Thyroid gland (tissue), 4 donors: ENCODE measurements at regions not wholly inside any gene's neighbourhood (a gene's known extent, or its start where the extent isn't known, plus 50 kb on each side); places are given as distances from the start of the nearest gene placed in this dataset.

ENCODE experiments used
- DNase-seq, 2 donors: peaks; one replicate each; pipeline ENCODE4 v3.0.0-alpha.2; 2019
- H3K27ac ChIP-seq, 3 donors: fragments of 200-600 bp; sonication (generic); 1 replicate in 2 of 3; 2 replicates in 1 of 3; pipeline ENCODE4 v1.5.1; 2016 to 2019; ENCODE audit warnings: mild to moderate bottlenecking in 1 of 3, moderate library complexity in 1 of 3
- H3K27me3 ChIP-seq: fragments of 200-600 bp; sonication (generic); one replicate; pipeline ENCODE4 v1.5.1; 2019
- H3K36me3 ChIP-seq, 2 donors: fragments of 200-600 bp; sonication (generic); one replicate each; pipeline ENCODE4 v1.5.1; 2016 to 2019
- H3K4me1 ChIP-seq, 2 donors: fragments of 200-600 bp; sonication (generic); one replicate each; pipeline ENCODE4 v1.5.1; 2017 to 2019
- H3K4me3 ChIP-seq, 3 donors: fragments of 200-600 bp; sonication (generic); replicated peaks in 1 of 3; 1 replicate in 2 of 3; 2 replicates in 1 of 3; pipeline ENCODE4 v1.5.1; 2016; ENCODE audit warnings: mild to moderate bottlenecking in 1 of 3
- H3K9me3 ChIP-seq: fragments of 200-600 bp; sonication (generic); one replicate; pipeline ENCODE4 v1.5.1; 2017
- CTCF ChIP-seq, 6 experiments: fragments of 200-600 bp in 3 of 6; fragments of 450-650 bp in 3 of 6; sonication (generic) in 3 of 6; IDR thresholded peaks; one replicate each; pipeline ENCODE4 v1.5.1; 2016 to 2019; ENCODE audit warnings: antibody characterized with exemption in 6 of 6, mild to moderate bottlenecking in 2 of 6, inconsistent platforms in 1 of 6, moderate library complexity in 1 of 6
- POLR2A ChIP-seq, 2 donors: fragments of 450-650 bp; IDR thresholded peaks; one replicate each; pipeline ENCODE4 v1.6.1; 2017; ENCODE audit warnings: antibody characterized with exemption in 2 of 2, mild to moderate bottlenecking in 2 of 2, moderate library complexity in 1 of 2
- WGBS, 2 donors: methylation state at CpG; one replicate each; pipeline ENCODE4 v1.1.5; 2017; 5-methylcytosine and 5-hydroxymethylcytosine counted together
- intact Hi-C: fragments of 100-400 bp; cut with DNase I; formaldehyde crosslinking; loops from one replicate; pipeline ENCODE4 v1.15.1; 2023

- Histone ChIP-seq H3K9me3 (no peaks in the 10 kb centered on the region), H3K4me3 (no peak overlapping the region), H3K27me3 (no peaks in the 10 kb centered on the region), H3K36me3 (no peaks in the 10 kb centered on the region), H3K27ac (no peak overlapping the region), H3K4me1 (peaks cover 0 to 5% of the 10 kb centered on the region in 2 donors)
- intact Hi-C loops: no loop called here
- TF ChIP-seq CTCF (IDR thresholded peaks at IDR 0.05) (no peak), POLR2A (IDR thresholded peaks at IDR 0.05) (no peak)
- no peak for DNase-seq
Measured at GRCh38 chr6:74273541-74273940, 577.5 kb downstream of the CD109 start.

- Histone ChIP-seq H3K36me3 (no peaks in the 10 kb centered on the region), H3K27me3 (no peaks in the 10 kb centered on the region), H3K9me3 (no peaks in the 10 kb centered on the region), H3K4me3 (no peak overlapping the region), H3K27ac (no peak overlapping the region), H3K4me1 (peaks cover 0 to 5% of the 10 kb centered on the region in 2 donors)
- intact Hi-C loops: no loop called here
- WGBS, 2 donors: 62 to 90% methylated on average over 3 of the region's 3 CpGs
- no peak for DNase-seq
- TF ChIP-seq CTCF (IDR thresholded peaks at IDR 0.05): no peak
- no peak for TF ChIP-seq POLR2A (IDR thresholded peaks at IDR 0.05)
Measured at GRCh38 chr6:74269600-74269858, 573.5 kb downstream of the CD109 start.

- intact Hi-C loops: no loop called here
- H3K4me3 ChIP-seq: no peak overlapping the region
Measured at GRCh38 chr6:74268815-74269599, 573.0 kb downstream of the CD109 start.

GRCh38 chr6:74259981-74260380, 564.0 kb downstream of the CD109 start:
- DNase-seq: no peak
- intact Hi-C loops: no loop called here
- Histone ChIP-seq H3K4me3 (no peak overlapping the region), H3K27ac (no peak overlapping the region), H3K27me3 (no peaks in the 10 kb centered on the region), H3K9me3 (no peaks in the 10 kb centered on the region), H3K36me3 (no peaks in the 10 kb centered on the region), H3K4me1 (no peaks in the 10 kb centered on the region)
- no peak for TF ChIP-seq CTCF (IDR thresholded peaks at IDR 0.05)
- TF ChIP-seq POLR2A (IDR thresholded peaks at IDR 0.05): no peak
- 53 to 71% methylated on average over 2 of the region's 2 CpGs for WGBS, 2 donors

More at GRCh38 chr6:74268815-74269599, 573.0 kb downstream of the CD109 start:
- H3K9me3 ChIP-seq: no peaks in the 10 kb centered on the region
- WGBS, 2 donors: 80 to 81% methylated on average over 2 of the region's 2 CpGs
- DNase-seq: no peak
- TF ChIP-seq POLR2A (IDR thresholded peaks at IDR 0.05) (no peak), CTCF (IDR thresholded peaks at IDR 0.05) (no peak)
- H3K27ac ChIP-seq: no peak overlapping the region
- no peaks in the 10 kb centered on the region for H3K27me3 ChIP-seq
- no peaks in the 10 kb centered on the region for H3K36me3 ChIP-seq
- peaks cover 0 to 5% of the 10 kb centered on the region in 2 donors for H3K4me1 ChIP-seq

GRCh38 chr6:74256781-74257180, 560.8 kb downstream of the CD109 start:
- intact Hi-C loops: no loop called here
- Histone ChIP-seq H3K4me1 (no peaks in the 10 kb centered on the region), H3K36me3 (no peaks in the 10 kb centered on the region), H3K9me3 (no peaks in the 10 kb centered on the region), H3K4me3 (no peak overlapping the region), H3K27ac (no peak overlapping the region), H3K27me3 (no peaks in the 10 kb centered on the region)
- 34 to 37% methylated on average over 2 of the region's 2 CpGs for WGBS, 2 donors
- DNase-seq: no peak
- TF ChIP-seq POLR2A (IDR thresholded peaks at IDR 0.05): no peak
- TF ChIP-seq CTCF (IDR thresholded peaks at IDR 0.05): no peak
